ENCODE measurements at regions not wholly inside any gene's neighbourhood (a gene's known extent, or its start where the extent isn't known, plus 50 kb on each side); places are given as distances from the start of the nearest gene placed in this dataset.

GRCh38 chr5:171568389-171568788 is 148.9 kb downstream of the FGF18 start:
- H3K4me3 ChIP-seq, result no peak overlapping the region
- H3K9me3 ChIP-seq (ENCODE audit: control insufficient read depth in 4 of 4, insufficient read depth in 3 of 4, low read length in 3 of 4), result peaks cover 0 to 11% (median under 1%) of the 10 kb centered on the region in 4 donors
- DNase-seq (no peak), ATAC-seq (ENCODE audit: insufficient read depth, low FRiP score) (no peak)
- no peaks in the 10 kb centered on the region for H3K4me1 ChIP-seq (ENCODE audit: control insufficient read depth in 5 of 5, insufficient read depth in 5 of 5, low read length in 5 of 5)
- no peaks in the 10 kb centered on the region for H3K27me3 ChIP-seq (ENCODE audit: control insufficient read depth in 3 of 3, insufficient read depth in 3 of 3, low read length in 2 of 3)
- TF ChIP-seq CTCF (IDR thresholded peaks at IDR 0.05; ENCODE audit: control extremely low read depth, extremely low read depth), result no peak
- no peak overlapping the region for H3K9ac ChIP-seq (ENCODE audit: insufficient read depth in 1 of 2, low read length in 2 of 2)
- 78 to 89% methylated on average over 1 of the region's 1 CpG for WGBS, 2 donors
- no peaks in the 10 kb centered on the region for H3K36me3 ChIP-seq (ENCODE audit: control insufficient read depth in 4 of 4, insufficient read depth in 4 of 4, low read length in 4 of 4)
- no peak overlapping the region for H3K27ac ChIP-seq (ENCODE audit: low read depth in 1 of 2, low read length in 1 of 2)

- H3K4me1 ChIP-seq (ENCODE audit: control insufficient read depth in 5 of 5, insufficient read depth in 5 of 5, low read length in 5 of 5), result no peaks in the 10 kb centered on the region
- 38 to 91% methylated on average over 1 of the region's 1 CpG for WGBS, 2 donors
- H3K4me3 ChIP-seq, result no peak overlapping the region
- TF ChIP-seq CTCF (IDR thresholded peaks at IDR 0.05; ENCODE audit: control extremely low read depth, extremely low read depth), result no peak
- H3K27ac ChIP-seq (ENCODE audit: low read depth in 1 of 2, low read length in 1 of 2), result no peak overlapping the region
- no peaks in the 10 kb centered on the region for H3K27me3 ChIP-seq (ENCODE audit: control insufficient read depth in 3 of 3, insufficient read depth in 3 of 3, low read length in 2 of 3)
- peaks cover 0 to 11% (median under 1%) of the 10 kb centered on the region in 4 donors for H3K9me3 ChIP-seq (ENCODE audit: control insufficient read depth in 4 of 4, insufficient read depth in 3 of 4, low read length in 3 of 4)
- no peaks in the 10 kb centered on the region for H3K36me3 ChIP-seq (ENCODE audit: control insufficient read depth in 4 of 4, insufficient read depth in 4 of 4, low read length in 4 of 4)
- no peak overlapping the region for H3K9ac ChIP-seq (ENCODE audit: insufficient read depth in 1 of 2, low read length in 2 of 2)
- ATAC-seq (ENCODE audit: insufficient read depth, low FRiP score), result no peak
- no peak for DNase-seq
Observed at GRCh38 chr5:171569065-171569712, 149.7 kb downstream of the FGF18 start.

- Histone ChIP-seq H3K9me3 (ENCODE audit: control insufficient read depth in 4 of 4, insufficient read depth in 3 of 4, low read length in 3 of 4) (peaks cover 0 to 11% (median under 1%) of the 10 kb centered on the region in 4 donors), H3K9ac (ENCODE audit: insufficient read depth in 1 of 2, low read length in 2 of 2) (no peak overlapping the region), H3K36me3 (ENCODE audit: control insufficient read depth in 4 of 4, insufficient read depth in 4 of 4, low read length in 4 of 4) (no peaks in the 10 kb centered on the region), H3K4me1 (ENCODE audit: control insufficient read depth in 5 of 5, insufficient read depth in 5 of 5, low read length in 5 of 5) (no peaks in the 10 kb centered on the region), H3K27me3 (ENCODE audit: control insufficient read depth in 3 of 3, insufficient read depth in 3 of 3, low read length in 2 of 3) (no peaks in the 10 kb centered on the region), H3K27ac (ENCODE audit: low read depth in 1 of 2, low read length in 1 of 2) (no peak overlapping the region), H3K4me3 (no peak overlapping the region)
- ATAC-seq (ENCODE audit: insufficient read depth, low FRiP score) (no peak), DNase-seq (no peak)
- 79 to 91% methylated on average over 2 of the region's 2 CpGs for WGBS, 2 donors
- TF ChIP-seq CTCF (IDR thresholded peaks at IDR 0.05; ENCODE audit: control extremely low read depth, extremely low read depth), result no peak
Observed at GRCh38 chr5:171570244-171570825, 150.9 kb downstream of the FGF18 start.

Measured in lung (tissue), 11 donors.